HG03520 (cell line): ENCODE measurements at regions not wholly inside any gene's neighbourhood (a gene's known extent, or its start where the extent isn't known, plus 50 kb on each side); places are given as distances from the start of the nearest gene placed in this dataset.
"Not testable (repeated sequence)": the region's sequence is repeated elsewhere in the genome, so short reads cannot be mapped to it uniquely, and the experiment has no call there.

Experiments
- ATAC-seq: cut with Tn5 transposase; IDR thresholded peaks from one replicate; pipeline ENCODE4 v1.9.1; 2021; ENCODE audit warnings: mild to moderate bottlenecking, moderate library complexity; ENCODE audit not compliant: unreplicated experiment

- not testable (repeated sequence) for ATAC-seq
These were observed 79.8 kb downstream of the LGALS9B start for GRCh38 chr17:20387549-20387948.

GRCh38 chr17:20381358-20382300 is 85.7 kb downstream of the LGALS9B start:
- ATAC-seq, result peak; percentile 44

GRCh38 chr17:20380625-20381024 is 86.7 kb downstream of the LGALS9B start:
- not testable (repeated sequence) for ATAC-seq

- not testable (repeated sequence) for ATAC-seq
These were observed 88.1 kb downstream of the LGALS9B start for GRCh38 chr17:20379251-20379650.

- not testable (repeated sequence) for ATAC-seq
These were observed 90.7 kb downstream of the LGALS9B start for GRCh38 chr17:20376642-20377041.

- not testable (repeated sequence) for ATAC-seq
These were observed 91.6 kb downstream of the LGALS9B start for GRCh38 chr17:20375745-20376144.
